ENCODE measurements at regions not wholly inside any gene's neighbourhood (a gene's known extent, or its start where the extent isn't known, plus 50 kb on each side); places are given as distances from the start of the nearest gene placed in this dataset.

- TF ChIP-seq, protein P1, sequence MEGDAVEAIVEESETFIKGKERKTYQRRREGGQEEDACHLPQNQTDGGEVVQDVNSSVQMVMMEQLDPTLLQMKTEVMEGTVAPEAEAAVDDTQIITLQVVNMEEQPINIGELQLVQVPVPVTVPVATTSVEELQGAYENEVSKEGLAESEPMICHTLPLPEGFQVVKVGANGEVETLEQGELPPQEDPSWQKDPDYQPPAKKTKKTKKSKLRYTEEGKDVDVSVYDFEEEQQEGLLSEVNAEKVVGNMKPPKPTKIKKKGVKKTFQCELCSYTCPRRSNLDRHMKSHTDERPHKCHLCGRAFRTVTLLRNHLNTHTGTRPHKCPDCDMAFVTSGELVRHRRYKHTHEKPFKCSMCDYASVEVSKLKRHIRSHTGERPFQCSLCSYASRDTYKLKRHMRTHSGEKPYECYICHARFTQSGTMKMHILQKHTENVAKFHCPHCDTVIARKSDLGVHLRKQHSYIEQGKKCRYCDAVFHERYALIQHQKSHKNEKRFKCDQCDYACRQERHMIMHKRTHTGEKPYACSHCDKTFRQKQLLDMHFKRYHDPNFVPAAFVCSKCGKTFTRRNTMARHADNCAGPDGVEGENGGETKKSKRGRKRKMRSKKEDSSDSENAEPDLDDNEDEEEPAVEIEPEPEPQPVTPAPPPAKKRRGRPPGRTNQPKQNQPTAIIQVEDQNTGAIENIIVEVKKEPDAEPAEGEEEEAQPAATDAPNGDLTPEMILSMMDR (IDR thresholded peaks at IDR 0.05; ENCODE audit: insufficient read depth, low read length, poor library complexity, severe bottlenecking) = no peak
- no peak for TF ChIP-seq EZH2phosphoT487 (conservative IDR thresholded peaks at IDR 0.05; ENCODE audit: low read length)
Observed at GRCh38 chr2:59354498-59354897, 1113.4 kb upstream of the FANCL start.
